ENCODE measurements at regions not wholly inside any gene's neighbourhood (a gene's known extent, or its start where the extent isn't known, plus 50 kb on each side); places are given as distances from the start of the nearest gene placed in this dataset.
"Not testable (repeated sequence)": the region's sequence is repeated elsewhere in the genome, so short reads cannot be mapped to it uniquely, and the experiment has no call there.

DNA sequence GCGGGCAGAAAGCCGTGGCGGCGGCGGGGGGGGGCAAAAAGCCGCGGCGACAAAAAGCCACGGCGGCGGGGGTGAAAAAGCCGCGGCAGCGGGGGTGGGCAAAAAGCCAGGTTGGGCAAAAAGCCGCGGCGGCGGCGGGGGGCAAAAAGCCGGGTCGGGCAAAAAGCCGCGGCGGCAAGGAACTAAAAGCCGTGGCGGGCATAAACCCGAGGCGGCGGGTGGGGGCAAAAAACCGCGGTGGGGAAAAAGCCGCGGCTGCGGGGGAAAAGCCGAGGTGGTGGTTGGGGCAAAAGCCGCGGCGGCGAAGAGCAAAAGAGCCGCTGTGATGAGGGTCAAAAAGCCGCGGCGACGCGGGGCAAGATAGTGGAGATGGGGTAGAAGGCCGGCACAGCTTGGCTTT lies 1834.2 kb downstream of the FOXD4L5 start:
- not testable (repeated sequence) for DNase-seq (ENCODE audit: low read depth)

DNA sequence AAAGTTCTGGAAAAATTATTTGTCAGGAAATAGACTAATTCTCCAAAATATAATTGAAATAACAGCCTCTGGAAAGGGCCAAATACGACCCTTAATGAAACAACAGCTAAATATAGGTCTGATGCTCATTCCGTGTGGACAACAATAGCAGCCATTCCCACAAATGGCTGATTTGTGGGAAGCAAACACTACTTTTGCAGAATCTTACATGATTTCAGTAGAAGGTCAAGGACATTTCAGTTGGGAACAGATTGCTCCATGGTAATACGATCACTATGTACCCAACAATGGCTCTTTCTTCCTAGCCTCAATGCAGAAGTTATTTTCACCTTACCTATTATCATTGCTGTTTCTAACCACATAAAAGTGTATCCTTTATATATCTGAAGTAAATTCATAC lies 1859.9 kb downstream of the FOXD4L5 start:
- DNase-seq (ENCODE audit: low read depth), result not testable (repeated sequence)

DNA sequence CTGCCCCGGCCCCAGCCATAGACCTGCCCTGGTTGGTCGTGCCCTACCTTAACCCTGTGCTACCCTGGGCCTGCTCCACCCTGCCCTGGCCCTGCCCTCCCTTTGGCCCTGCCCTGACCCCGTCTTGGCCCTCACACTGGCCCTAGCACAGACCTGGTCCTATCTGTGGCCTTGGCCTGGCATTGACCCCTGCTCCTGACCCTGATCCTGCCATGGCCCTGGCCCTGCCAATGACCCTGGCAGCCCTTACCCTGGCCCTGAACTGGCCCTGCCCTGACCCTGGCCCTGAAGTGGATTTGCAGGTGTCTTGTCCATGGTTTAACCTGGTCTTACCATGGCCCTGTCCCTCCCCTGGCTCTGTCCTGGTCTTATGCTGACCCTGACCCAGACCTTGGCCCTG lies 1894.1 kb downstream of the FOXD4L5 start:
- DNase-seq (ENCODE audit: low read depth), result not testable (repeated sequence)

DNA sequence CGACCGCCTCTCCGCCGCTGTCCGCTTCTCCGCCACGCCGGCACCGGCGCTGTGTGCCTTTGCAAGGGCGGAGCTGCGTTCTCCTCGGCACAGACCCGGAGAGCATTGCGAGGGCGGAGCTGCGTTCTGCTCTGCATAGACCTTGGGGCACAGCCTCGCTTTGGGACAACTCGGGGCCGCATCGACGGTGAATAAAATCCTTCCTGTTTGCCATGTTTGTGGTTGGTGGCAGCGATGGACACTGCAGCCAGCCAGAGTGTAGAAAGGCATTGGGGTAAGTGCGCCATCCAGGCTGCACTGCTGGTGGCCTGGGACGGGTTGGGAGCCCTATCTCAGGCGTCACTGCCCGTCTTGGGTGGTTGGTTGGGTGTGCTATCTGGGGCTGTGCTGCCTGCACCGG lies 1899.5 kb downstream of the FOXD4L5 start:
- DNase-seq (ENCODE audit: low read depth), result not testable (repeated sequence)

DNA sequence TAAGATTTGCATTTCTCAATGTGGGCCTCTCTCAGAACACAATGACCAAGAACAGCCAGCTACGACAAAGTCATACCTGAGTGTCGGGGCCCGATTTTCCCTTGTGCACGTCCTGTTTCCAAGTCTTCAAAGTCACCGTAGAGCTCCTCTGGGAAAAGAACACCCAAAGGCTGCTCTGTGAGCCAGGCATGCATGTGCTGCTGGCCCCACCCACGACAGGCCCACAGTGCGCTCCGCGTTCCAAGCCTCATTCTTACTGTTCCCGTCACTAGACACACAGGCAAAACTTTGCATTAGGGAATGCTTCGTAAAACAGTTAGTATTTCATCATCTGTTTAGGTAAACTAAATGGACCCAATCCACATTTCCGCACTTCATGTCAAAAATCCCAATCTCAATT lies 1905.1 kb downstream of the FOXD4L5 start:
- DNase-seq (ENCODE audit: low read depth), result not testable (repeated sequence)

DNA sequence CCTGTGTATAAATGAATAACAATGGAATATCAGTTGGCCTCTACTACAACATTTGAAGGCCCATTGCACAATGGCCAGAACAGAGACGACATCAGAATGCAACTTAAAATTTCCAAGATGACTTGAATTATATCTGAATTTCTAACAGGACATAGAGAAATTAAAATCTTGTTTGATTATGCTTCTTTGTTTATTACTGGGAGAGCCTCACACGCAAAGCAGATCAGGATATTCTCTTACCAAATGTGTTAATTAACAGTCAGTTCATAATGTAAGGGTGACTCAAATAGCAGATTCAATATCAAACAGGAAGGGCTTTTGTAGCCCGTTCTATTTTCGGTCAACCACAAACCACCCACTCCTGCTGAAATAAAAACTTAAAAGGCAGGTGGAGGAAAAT lies 1930.8 kb downstream of the FOXD4L5 start:
- not testable (repeated sequence) for DNase-seq (ENCODE audit: low read depth)

DNA sequence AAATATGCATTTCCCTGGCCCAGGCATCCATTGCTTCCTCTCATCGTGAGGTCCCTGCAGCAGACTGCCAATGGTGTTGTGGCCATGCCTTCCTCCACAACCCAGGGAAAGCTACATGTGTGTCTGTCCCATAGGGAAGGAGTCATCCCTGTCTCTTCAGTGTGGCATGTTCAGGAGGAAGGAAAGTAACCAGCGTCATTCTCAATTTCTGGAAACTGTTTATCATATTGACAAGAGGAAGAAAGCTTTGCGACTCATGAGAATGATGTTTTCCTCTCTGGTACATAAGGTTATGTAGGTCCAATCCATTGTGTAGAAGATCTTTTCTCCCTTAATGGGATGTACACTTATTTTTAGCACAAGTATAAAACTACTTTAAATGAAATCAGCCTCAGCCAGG lies 1937.7 kb downstream of the FOXD4L5 start:
- not testable (repeated sequence) for DNase-seq (ENCODE audit: low read depth)

DNA sequence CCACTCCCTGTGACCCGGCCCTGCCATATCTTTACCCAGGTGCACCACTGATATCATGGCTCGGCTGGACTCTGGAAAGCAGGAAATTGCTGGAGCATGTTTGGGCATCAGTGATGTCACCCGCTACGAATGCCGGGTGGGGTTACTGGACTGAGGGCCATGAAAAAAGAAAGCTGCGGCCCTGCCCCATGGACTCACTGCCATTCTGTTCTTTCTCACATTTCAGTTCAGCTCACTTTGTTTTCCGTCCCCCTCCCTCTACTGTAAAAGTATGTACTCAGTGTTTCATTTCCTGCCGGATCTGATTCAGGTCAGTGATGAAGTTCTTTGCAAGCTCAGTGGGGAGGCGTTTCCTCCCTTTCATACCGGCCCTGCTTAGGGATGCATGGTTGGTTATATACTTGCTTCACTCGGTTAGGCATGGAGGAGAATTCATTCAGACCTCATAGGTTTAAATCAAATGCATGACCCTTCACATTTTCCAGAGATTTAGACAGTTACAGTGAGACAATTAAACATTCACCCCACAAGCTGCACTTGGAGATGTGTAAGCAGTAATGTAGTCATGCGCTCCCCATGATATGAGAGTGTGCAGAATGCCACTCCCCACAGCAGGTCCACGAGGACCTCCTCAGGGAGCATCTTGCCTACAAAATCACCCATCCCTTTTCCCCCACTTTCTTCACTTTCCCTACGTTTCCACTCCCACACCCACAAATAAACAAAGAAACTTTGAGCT lies 1938.5 kb downstream of the FOXD4L5 start:
- DNase-seq (ENCODE audit: low read depth), result peak; percentile 86

DNA sequence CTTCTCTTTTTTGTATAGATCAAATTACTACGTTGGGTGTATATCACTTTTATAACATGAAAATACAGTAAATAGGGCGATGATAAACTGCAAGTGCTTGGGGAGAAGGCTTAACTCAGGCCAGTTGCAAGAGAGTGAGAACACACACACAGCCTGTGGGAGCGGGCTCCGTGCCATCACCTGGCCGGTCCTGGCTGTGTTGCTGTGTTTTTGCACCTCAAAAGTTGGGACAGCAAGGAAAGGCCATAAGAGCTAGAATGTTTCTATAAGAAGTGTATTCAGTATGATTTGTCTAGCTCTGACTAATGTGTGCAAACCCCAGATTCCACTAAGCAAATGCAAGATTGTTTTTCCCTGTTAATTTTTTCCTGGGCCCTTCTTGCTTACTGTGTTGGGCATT lies 1940.6 kb downstream of the FOXD4L5 start:
- not testable (repeated sequence) for DNase-seq (ENCODE audit: low read depth)

DNA sequence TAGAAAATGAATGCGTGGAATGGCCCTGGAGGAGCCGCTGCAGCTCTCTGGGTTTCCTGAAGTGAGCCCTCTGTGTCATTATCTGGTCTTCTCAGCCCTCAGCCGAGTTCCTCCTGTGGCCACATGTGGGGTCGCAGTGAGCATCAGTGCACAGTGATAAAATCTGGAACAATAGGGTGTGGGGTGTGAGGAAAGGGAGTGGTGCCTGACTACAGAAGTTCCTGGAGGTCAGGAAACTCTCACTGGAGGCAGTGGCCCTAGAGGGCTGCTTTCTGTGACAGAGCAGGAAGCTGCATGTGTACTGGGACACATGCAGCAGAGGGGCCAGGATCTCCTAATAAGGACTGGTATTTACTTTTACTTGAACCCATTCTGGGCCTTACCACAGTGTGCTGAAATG lies 1942.5 kb downstream of the FOXD4L5 start:
- DNase-seq (ENCODE audit: low read depth), result peak; percentile 50

DNA sequence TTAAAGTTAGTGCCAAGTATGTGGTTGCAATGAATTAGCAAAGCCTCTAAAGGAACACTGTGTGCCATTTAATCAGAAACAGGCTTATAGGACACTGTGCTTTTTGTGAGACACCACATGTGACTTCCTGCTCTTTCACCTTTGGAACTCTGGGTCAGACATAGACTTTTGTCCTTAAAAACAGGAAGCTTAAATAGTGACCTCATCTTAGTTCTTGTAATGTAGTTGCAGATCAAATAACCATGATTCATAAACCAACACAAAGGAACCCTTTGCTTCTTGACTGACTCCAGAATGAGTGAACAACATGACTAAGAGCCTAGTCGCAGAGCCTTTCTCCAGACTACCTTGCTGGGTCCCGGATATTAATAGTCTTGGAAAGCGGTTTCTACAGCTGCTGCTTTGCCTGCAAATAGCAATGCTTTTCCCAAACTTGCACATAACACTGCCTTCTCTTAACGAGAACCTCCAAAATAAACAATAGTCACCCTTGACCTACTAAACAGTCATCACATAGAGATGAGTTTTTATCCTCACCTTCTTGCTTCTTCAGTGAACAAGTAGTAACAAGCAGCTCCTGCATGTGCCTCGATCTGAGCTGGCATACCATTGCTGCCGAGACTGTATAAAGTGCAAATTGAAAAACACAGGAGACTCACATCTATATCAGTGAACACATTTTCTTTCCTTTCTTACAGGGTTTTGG lies 1947.0 kb downstream of the FOXD4L5 start:
- DNase-seq (ENCODE audit: low read depth), result peak; percentile 86

DNA sequence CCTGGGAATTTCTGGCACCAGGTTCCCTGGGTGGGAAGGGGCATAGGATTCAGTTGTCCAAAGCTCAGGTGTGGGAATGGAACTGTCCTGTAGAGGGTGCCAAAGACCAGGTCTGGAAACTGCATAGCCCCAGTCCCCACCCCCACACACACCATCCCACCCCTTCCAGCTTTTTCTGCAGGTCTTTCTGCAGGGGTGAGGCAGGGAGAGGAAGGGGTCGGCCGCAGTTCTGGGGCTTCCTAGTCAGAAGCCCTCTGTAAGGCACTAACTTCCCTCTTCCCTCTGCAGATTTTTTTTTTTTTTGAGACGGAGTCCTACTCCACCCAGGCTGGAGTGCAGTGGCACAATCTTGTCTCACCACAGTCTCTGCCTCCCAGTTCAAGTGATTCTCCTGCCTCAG lies 1949.7 kb downstream of the FOXD4L5 start:
- DNase-seq (ENCODE audit: low read depth), result not testable (repeated sequence)

DNA sequence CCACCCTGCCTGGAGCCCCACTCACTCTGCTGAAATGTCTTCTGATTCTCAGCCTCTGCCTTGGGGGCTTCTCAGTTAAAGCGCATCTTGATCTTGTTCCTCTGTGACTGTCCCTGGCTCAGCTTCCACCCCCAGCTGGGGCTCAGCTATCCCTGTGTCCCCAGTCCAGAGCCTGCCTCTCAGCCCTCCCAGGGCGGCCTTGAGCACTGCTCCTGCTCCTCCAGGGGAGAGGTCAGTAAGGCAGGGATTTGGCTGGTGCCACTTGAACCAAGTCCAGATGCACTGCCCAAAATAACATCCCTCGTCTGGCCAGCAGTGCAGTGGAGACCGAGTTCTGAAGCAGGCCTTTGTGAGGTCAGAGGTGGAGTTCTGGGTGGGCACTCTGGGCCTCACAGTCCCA lies 1950.8 kb downstream of the FOXD4L5 start:
- not testable (repeated sequence) for DNase-seq (ENCODE audit: low read depth)

DNA sequence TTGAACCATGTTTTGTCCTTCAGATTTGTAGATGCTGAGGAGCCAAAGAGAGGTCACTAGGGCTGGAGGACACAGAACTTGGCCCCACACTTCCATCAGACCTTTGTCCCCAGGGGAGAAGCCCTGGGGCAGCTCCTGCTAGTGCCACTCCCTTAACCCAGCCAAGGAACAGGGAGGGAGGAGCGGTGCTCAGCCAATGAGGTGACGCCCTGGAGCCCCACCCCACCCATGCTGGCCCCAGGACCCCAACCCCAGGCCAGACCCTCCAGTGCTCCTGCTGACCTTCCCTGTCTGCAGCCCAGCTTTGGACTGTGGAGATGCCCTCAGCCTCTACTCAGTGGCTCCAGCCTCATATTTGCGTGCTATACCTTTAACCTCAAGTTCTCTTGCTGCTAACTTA lies 1951.9 kb downstream of the FOXD4L5 start:
- not testable (repeated sequence) for DNase-seq (ENCODE audit: low read depth)

DNA sequence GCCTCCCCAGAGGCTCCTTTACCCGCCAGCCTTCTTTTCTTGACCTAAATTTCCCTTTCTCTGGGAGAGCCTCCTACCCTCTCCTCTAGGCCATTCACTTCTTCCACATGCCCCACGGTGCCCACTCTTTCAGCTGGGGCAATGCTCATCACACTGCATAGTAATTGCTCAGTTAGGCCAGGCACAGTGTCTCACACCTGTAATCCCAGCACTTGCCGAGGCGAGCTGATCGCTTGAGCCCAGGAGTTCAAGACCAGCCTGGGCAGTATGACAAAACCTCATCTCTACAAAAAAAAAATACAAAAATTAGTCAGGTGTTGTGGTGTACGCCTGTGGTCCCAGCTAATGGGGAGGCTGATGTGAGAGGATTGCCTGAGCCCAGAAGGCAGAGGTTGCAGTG lies 1956.7 kb downstream of the FOXD4L5 start:
- not testable (repeated sequence) for DNase-seq (ENCODE audit: low read depth)

DNA sequence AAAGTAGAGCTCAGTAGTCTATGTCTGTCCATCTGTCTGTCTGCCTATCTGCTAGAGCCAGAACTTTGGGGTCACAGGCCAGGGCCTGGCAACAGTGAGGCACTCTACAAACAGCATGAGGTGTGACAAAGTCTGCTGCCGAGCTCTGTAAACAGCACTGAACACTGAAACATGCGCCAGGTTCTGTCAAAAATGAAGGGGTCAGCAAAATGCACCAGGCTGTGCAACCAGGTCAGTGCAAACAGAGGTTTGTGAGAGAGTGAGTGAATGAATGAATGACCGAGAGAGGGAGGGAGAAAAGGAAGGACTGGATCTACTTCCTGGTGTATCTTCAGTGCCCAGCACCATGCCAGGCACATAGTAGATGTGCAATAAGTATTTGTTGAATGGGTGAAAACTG lies 1957.8 kb downstream of the FOXD4L5 start:
- DNase-seq (ENCODE audit: low read depth), result not testable (repeated sequence)

DNA sequence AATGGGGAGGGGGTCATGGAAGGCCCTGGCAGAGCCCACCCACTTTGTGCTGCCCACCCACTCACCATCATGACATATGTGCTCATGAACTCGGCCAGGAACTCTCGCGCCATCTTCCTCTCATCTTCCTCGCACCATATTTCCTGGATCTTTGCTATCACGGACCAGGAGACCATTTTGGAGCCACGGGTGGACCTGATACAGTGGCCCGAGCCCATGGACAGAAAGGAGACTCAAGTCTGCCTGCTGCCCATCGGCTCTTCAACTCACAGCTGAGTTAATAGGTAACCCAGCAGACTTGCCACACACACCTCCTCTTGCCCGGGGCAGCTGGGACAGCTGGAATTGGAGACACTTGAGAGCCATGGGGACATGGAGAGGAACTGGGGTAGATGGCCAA lies 1958.3 kb downstream of the FOXD4L5 start:
- not testable (repeated sequence) for DNase-seq (ENCODE audit: low read depth)

DNA sequence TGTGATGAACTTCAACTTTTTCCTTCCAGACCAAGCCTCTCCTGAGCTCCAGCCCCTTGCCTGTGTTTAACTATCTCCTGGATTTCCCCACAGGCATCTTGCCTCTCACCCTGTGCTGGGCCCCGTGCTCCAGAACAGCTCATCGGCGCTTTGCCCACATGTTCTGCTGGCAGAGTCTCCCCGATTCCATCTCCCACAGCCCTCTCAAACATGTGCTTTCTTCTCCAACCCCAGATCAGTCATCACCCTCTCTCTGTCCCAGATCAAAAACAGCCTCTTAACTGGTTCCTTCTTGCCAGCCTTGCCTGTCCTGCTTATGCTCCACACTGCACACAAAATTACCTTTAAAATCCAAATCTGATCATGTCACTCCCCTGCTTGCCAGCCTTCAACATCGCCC lies 1959.3 kb downstream of the FOXD4L5 start:
- not testable (repeated sequence) for DNase-seq (ENCODE audit: low read depth)

DNA sequence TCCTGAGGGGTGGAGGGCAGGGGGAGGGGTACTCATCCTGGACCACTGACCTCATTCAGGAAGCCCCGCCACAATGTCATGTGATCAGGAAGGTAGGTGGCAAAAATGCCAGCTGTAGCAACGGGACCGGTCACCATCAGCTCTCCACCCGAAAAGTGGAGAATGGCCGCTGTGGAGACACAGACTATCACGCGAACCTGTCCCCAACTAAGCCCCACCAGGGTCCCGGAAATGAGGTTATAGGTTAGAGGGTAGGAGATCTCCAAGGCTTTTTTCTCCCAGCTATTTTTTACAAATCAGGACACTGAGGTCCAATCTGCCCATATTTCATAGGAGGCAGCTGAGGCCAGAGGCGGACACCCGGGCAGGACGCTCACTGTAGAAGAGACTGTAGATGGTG lies 1966.9 kb downstream of the FOXD4L5 start:
- not testable (repeated sequence) for DNase-seq (ENCODE audit: low read depth)

DNA sequence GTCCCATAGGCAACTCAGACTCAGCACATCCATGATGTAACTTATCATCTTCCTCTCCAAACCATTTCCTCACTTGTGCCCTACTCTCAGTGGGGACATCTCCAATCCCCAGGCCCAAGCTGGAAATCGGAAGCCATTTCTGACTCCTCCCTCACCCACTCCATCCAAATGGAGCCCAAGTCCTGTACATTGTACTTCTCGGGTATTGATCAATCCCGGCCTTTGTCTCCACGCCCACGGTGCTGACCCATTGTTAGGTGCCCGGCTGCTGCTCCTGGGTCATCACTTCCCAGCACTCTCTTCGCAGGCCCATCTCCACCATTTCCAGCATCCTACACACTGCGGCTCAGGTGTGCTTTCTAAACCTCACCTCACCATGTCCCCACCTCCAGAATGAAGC lies 1969.6 kb downstream of the FOXD4L5 start:
- not testable (repeated sequence) for DNase-seq (ENCODE audit: low read depth)

DNA sequence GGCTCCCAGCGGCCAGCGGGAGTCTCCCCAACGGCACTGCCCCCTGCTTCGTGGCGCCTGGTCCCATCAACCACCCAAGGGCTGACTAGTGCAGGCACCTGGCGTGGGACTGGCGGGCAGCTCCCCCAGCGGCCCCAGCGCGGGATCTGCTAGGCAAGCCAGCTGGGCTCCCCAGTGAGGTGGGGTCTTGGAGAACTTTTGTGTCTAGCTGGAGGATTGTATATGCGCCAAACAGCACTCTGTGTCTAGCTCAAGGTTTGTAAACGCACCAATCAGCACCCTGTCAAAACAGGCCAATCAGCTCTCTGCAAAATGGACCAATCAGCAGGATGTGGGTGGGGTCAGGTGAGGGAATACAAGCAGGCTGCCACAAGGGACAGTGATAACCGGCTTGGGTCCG lies 1988.2 kb downstream of the FOXD4L5 start:
- DNase-seq (ENCODE audit: low read depth), result not testable (repeated sequence)

DNA sequence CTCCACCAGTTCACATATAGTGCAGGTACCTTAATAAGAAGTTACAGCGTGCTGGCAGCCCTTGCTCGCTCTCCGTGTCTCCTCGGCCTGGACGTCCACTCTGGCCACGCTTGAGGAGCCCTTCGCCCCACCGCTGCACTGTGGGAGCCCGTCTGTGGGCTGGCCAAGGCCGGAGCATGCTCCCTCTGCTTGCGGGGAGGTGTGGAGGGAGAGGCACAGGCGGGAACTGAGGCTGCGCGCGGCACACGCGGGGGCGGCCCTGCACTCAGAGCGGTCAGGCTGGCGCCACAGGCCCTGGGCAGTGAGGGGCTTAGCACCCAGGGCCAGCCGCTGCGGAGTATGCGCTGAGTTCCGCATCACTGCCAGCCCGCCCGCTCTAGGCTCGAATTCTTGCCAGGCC lies 1988.6 kb downstream of the FOXD4L5 start:
- not testable (repeated sequence) for DNase-seq (ENCODE audit: low read depth)

DNA sequence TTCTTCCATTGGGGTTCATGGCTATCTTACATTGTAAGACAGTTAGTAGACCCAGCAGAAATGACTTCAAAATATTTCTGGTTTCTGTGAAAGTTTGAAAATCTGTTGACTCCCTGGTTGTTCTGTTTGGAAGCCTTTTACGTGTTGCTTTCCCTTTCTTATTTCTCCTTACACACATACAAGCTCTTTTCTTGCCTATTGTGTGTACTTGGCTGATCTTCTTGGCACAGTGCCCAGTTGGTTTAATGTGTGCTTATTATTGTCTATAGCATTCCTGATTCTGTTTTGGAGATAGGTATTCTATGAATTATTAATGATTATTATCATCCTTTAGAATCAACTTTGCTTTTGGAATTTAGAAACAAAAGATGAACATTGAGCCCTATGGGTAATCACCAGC lies 1995.0 kb downstream of the FOXD4L5 start:
- peak; percentile 0 for DNase-seq (ENCODE audit: low read depth)
